Panc1 (cell line): ENCODE measurements at regions not wholly inside any gene's neighbourhood (a gene's known extent, or its start where the extent isn't known, plus 50 kb on each side); places are given as distances from the start of the nearest gene placed in this dataset.

Experiments
- TF ChIP-seq, protein P1 (sequence below): fragments of 450-650 bp; IDR thresholded peaks from 2 replicates; pipeline ENCODE4 v1.5.1; 2017; ENCODE audit warnings: mild to moderate bottlenecking
- TF ChIP-seq, protein P2 (sequence below), 2 experiments: IDR thresholded peaks; 2 replicates each; pipeline ENCODE4 v1.6.1; 2011 to 2012; ENCODE audit warnings: low read depth in 2 of 2, control low read depth in 1 of 2, low read length in 1 of 2, mild to moderate bottlenecking in 1 of 2, moderate library complexity in 1 of 2; ENCODE audit not compliant: insufficient read depth in 1 of 2

DNA sequence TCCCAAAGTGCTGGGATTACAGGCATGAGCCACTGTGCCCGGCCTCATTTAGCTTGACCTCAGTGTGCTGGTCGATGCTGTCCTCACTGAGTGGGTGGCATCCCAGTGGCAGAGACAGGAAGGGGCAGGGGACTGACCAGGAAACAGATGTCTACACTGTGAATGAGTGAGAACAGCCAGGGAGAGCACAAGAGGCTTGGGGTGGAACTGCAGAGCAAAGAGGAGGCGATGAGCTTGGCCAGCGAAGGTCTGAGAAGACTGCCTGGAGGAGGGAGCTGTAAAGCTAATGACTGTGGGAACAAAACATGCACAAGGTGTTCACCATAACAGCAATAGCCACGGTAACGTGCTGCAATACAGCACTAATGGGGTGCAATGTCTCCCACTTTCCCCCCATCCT lies 57.2 kb upstream of the BEGAIN start:
- TF ChIP-seq, protein P1, sequence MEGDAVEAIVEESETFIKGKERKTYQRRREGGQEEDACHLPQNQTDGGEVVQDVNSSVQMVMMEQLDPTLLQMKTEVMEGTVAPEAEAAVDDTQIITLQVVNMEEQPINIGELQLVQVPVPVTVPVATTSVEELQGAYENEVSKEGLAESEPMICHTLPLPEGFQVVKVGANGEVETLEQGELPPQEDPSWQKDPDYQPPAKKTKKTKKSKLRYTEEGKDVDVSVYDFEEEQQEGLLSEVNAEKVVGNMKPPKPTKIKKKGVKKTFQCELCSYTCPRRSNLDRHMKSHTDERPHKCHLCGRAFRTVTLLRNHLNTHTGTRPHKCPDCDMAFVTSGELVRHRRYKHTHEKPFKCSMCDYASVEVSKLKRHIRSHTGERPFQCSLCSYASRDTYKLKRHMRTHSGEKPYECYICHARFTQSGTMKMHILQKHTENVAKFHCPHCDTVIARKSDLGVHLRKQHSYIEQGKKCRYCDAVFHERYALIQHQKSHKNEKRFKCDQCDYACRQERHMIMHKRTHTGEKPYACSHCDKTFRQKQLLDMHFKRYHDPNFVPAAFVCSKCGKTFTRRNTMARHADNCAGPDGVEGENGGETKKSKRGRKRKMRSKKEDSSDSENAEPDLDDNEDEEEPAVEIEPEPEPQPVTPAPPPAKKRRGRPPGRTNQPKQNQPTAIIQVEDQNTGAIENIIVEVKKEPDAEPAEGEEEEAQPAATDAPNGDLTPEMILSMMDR, result no peak
- TF ChIP-seq, protein P2, sequence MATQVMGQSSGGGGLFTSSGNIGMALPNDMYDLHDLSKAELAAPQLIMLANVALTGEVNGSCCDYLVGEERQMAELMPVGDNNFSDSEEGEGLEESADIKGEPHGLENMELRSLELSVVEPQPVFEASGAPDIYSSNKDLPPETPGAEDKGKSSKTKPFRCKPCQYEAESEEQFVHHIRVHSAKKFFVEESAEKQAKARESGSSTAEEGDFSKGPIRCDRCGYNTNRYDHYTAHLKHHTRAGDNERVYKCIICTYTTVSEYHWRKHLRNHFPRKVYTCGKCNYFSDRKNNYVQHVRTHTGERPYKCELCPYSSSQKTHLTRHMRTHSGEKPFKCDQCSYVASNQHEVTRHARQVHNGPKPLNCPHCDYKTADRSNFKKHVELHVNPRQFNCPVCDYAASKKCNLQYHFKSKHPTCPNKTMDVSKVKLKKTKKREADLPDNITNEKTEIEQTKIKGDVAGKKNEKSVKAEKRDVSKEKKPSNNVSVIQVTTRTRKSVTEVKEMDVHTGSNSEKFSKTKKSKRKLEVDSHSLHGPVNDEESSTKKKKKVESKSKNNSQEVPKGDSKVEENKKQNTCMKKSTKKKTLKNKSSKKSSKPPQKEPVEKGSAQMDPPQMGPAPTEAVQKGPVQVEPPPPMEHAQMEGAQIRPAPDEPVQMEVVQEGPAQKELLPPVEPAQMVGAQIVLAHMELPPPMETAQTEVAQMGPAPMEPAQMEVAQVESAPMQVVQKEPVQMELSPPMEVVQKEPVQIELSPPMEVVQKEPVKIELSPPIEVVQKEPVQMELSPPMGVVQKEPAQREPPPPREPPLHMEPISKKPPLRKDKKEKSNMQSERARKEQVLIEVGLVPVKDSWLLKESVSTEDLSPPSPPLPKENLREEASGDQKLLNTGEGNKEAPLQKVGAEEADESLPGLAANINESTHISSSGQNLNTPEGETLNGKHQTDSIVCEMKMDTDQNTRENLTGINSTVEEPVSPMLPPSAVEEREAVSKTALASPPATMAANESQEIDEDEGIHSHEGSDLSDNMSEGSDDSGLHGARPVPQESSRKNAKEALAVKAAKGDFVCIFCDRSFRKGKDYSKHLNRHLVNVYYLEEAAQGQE (IDR thresholded peaks at IDR 0.05; ENCODE audit: insufficient read depth in 1 of 2, low read depth in 2 of 2, low read length in 1 of 2), result no peak
